Endodermal cell (in vitro differentiated cells): ENCODE measurements at regions not wholly inside any gene's neighbourhood (a gene's known extent, or its start where the extent isn't known, plus 50 kb on each side); places are given as distances from the start of the nearest gene placed in this dataset.

Source experiments
- DNase-seq: peaks from one replicate; pipeline ENCODE4 v3.0.0-alpha.2; 2017
- H3K27ac ChIP-seq: 2 replicates; pipeline ENCODE4 v1.5.1; 2013; ENCODE audit warnings: mild to moderate bottlenecking, low read depth, low read length, moderate library complexity
- H3K27me3 ChIP-seq: 2 replicates; pipeline ENCODE4 v1.6.1; 2013; ENCODE audit warnings: mild to moderate bottlenecking, low read length, moderate library complexity; ENCODE audit not compliant: insufficient read depth, control insufficient read depth, poor library complexity, severe bottlenecking
- H3K36me3 ChIP-seq: 2 replicates; pipeline ENCODE4 v1.7.0; 2013; ENCODE audit warnings: mild to moderate bottlenecking, low read length, moderate library complexity; ENCODE audit not compliant: control insufficient read depth, insufficient read depth
- H3K4me1 ChIP-seq: one replicate; pipeline ENCODE4 v1.7.0; 2013; ENCODE audit warnings: low read length; ENCODE audit not compliant: control insufficient read depth, insufficient read depth
- H3K4me3 ChIP-seq: 2 replicates; pipeline ENCODE4 v1.5.1; 2013; ENCODE audit warnings: mild to moderate bottlenecking, low read length, moderate library complexity
- H3K9ac ChIP-seq: 2 replicates; pipeline ENCODE4 v1.6.1; 2013; ENCODE audit warnings: mild to moderate bottlenecking, low read length, moderate library complexity; ENCODE audit not compliant: poor library complexity, severe bottlenecking; ENCODE audit errors: extremely low read depth
- H3K9me3 ChIP-seq: 2 replicates; pipeline ENCODE4 v1.6.1; 2013; ENCODE audit warnings: mild to moderate bottlenecking, low read length, moderate library complexity; ENCODE audit not compliant: control insufficient read depth
- H3K27ac Mint-ChIP-seq: 2 replicates; pipeline ENCODE4 v1.8.0; 2020; ENCODE audit warnings: mixed read lengths
- H3K27me3 Mint-ChIP-seq: 2 replicates; pipeline ENCODE4 v1.8.0; 2021; ENCODE audit warnings: mild to moderate bottlenecking, mixed read lengths; ENCODE audit not compliant: insufficient read depth
- H3K36me3 Mint-ChIP-seq: 2 replicates; pipeline ENCODE4 v1.8.0; 2020; ENCODE audit warnings: low read depth, mixed read lengths
- H3K4me1 Mint-ChIP-seq: 2 replicates; pipeline ENCODE4 v1.8.0; 2020; ENCODE audit warnings: mixed read lengths
- H3K4me3 Mint-ChIP-seq: 2 replicates; pipeline ENCODE4 v1.8.0; 2020; ENCODE audit warnings: mild to moderate bottlenecking, moderate library complexity, mixed read lengths
- H3K9me3 Mint-ChIP-seq: 2 replicates; pipeline ENCODE4 v1.8.0; 2020; ENCODE audit warnings: mild to moderate bottlenecking, mixed read lengths
- WGBS, 2 experiments: methylation state at CpG; one replicate each; pipeline versions ENCODE4 v1.1.5 to v1.1.7; 2013; ENCODE audit warnings: missing lambda C conversion rate in 2 of 2, mixed read lengths in 1 of 2; ENCODE audit not compliant: insufficient coverage in 1 of 2, insufficient read length in 1 of 2; 5-methylcytosine and 5-hydroxymethylcytosine counted together
- TF ChIP-seq, protein P1 (sequence below): fragments of 200-600 bp; sonication (generic); conservative IDR thresholded peaks from 2 replicates; pipeline ENCODE4 v1.5.0; 2021; ENCODE audit warnings: antibody characterized with exemption, mild to moderate bottlenecking

DNA sequence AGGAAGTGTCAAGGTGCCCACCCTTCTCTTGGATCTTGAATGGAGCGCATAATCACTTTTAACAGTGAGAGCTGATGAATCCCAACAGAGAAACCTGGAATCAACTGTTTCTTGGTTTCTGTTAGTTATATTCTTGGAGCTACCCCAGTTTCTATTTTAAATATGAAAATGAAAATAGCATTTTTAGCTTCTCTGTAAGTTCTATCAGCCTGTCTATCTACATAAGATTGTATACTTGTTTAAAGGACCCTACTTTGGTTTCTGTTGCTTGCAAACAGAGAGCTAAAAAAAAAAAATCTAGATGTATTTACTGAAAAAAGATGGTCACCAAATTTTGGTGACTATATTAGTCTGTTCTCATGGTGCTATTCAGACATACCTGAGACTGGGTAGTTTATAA lies 670.0 kb downstream of the NCAM2 start:
- no peak overlapping the region for H3K9ac ChIP-seq
- H3K4me1 Mint-ChIP-seq = peaks cover 8% of the 10 kb centered on the region
- no peaks in the 10 kb centered on the region for H3K9me3 ChIP-seq
- WGBS, 2 experiments = 100% methylated on average over 1 of the region's 1 CpG
- H3K27me3 Mint-ChIP-seq = no peaks in the 10 kb centered on the region
- H3K27ac Mint-ChIP-seq = no peak overlapping the region
- H3K27me3 ChIP-seq = no peaks in the 10 kb centered on the region
- no peaks in the 10 kb centered on the region for H3K36me3 Mint-ChIP-seq
- no peak overlapping the region for H3K4me3 Mint-ChIP-seq
- H3K27ac ChIP-seq = no peak overlapping the region
- H3K4me1 ChIP-seq = peaks cover 4% of the 10 kb centered on the region
- no peak overlapping the region for H3K4me3 ChIP-seq
- no peaks in the 10 kb centered on the region for H3K9me3 Mint-ChIP-seq
- TF ChIP-seq, protein P1, sequence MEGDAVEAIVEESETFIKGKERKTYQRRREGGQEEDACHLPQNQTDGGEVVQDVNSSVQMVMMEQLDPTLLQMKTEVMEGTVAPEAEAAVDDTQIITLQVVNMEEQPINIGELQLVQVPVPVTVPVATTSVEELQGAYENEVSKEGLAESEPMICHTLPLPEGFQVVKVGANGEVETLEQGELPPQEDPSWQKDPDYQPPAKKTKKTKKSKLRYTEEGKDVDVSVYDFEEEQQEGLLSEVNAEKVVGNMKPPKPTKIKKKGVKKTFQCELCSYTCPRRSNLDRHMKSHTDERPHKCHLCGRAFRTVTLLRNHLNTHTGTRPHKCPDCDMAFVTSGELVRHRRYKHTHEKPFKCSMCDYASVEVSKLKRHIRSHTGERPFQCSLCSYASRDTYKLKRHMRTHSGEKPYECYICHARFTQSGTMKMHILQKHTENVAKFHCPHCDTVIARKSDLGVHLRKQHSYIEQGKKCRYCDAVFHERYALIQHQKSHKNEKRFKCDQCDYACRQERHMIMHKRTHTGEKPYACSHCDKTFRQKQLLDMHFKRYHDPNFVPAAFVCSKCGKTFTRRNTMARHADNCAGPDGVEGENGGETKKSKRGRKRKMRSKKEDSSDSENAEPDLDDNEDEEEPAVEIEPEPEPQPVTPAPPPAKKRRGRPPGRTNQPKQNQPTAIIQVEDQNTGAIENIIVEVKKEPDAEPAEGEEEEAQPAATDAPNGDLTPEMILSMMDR = no peak
- DNase-seq = no peak
- H3K36me3 ChIP-seq = no peaks in the 10 kb centered on the region

GRCh38 chr21:21673959-21674358 lies 675.8 kb downstream of the NCAM2 start:
- Mint-ChIP-seq H3K9me3 (no peaks in the 10 kb centered on the region), H3K27me3 (no peaks in the 10 kb centered on the region), H3K36me3 (no peaks in the 10 kb centered on the region), H3K4me1 (no peaks in the 10 kb centered on the region), H3K4me3 (no peak overlapping the region), H3K27ac (no peak overlapping the region)
- Histone ChIP-seq H3K9me3 (no peaks in the 10 kb centered on the region), H3K4me1 (no peaks in the 10 kb centered on the region), H3K27ac (no peak overlapping the region), H3K9ac (no peak overlapping the region), H3K27me3 (no peaks in the 10 kb centered on the region), H3K4me3 (no peak overlapping the region), H3K36me3 (no peaks in the 10 kb centered on the region)
- no peak for DNase-seq
- 88% methylated on average over 1 of the region's 1 CpG; no CpG with 5 or more reads in 1 of the 2 experiments for WGBS, 2 experiments
- TF ChIP-seq, protein P1 = no peak

GRCh38 chr21:21675601-21676000 lies 677.4 kb downstream of the NCAM2 start:
- Mint-ChIP-seq H3K27me3 (no peaks in the 10 kb centered on the region), H3K36me3 (no peaks in the 10 kb centered on the region), H3K4me1 (no peaks in the 10 kb centered on the region), H3K27ac (no peak overlapping the region), H3K9me3 (no peaks in the 10 kb centered on the region), H3K4me3 (no peak overlapping the region)
- no peak for DNase-seq
- H3K4me3 ChIP-seq = no peak overlapping the region
- no peak overlapping the region for H3K9ac ChIP-seq
- TF ChIP-seq, protein P1 = no peak
- no peaks in the 10 kb centered on the region for H3K9me3 ChIP-seq
- WGBS, 2 experiments = 91 to 97% methylated on average over 4 to 5 of the region's 5 CpGs
- H3K4me1 ChIP-seq = no peaks in the 10 kb centered on the region
- no peak overlapping the region for H3K27ac ChIP-seq
- H3K27me3 ChIP-seq = no peaks in the 10 kb centered on the region
- H3K36me3 ChIP-seq = no peaks in the 10 kb centered on the region
